ENCODE measurements at regions not wholly inside any gene's neighbourhood (a gene's known extent, or its start where the extent isn't known, plus 50 kb on each side); places are given as distances from the start of the nearest gene placed in this dataset.

DNA sequence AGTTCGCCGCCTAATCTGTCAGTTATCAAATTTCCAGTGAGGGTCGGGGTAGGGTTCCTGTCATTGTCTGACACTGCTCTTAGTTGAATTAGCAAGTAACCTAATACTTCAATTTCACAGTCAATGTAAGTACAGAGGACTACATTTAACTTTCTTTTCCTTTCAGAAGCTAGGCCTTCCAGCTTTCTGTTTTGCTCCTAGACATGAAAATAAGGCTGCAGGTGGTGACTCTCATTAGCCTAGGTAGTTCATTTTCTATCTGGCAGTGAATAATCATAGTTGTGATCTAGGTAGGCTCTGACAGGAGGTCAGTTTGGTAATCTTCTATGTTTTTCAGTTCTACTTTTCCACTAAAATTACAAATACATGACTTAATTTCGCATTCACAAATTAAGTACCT is 783.1 kb downstream of the MRPL39 start:
- TF ChIP-seq EP300 (IDR thresholded peaks at IDR 0.05; ENCODE audit: borderline replicate concordance in 1 of 2, low read depth in 2 of 2, low read length in 2 of 2) (no peak), JUND (IDR thresholded peaks at IDR 0.05; ENCODE audit: low read length) (no peak), TAF7 (optimal IDR thresholded peaks at IDR 0.05; ENCODE audit: borderline replicate concordance, low read depth, low read length) (no peak), TAF1 (IDR thresholded peaks at IDR 0.05; ENCODE audit: low read depth, low read length) (no peak), CREB1 (IDR thresholded peaks at IDR 0.05) (no peak), SRF (IDR thresholded peaks at IDR 0.05; ENCODE audit: low read depth, low read length) (no peak), POLR2AphosphoS5 (IDR thresholded peaks at IDR 0.05; ENCODE audit: low read depth, low read length) (no peak), NRF1 (IDR thresholded peaks at IDR 0.05; ENCODE audit: low read depth, low read length) (no peak), YY1 (IDR thresholded peaks at IDR 0.05; ENCODE audit: low read depth, low read length) (no peak)
- TF ChIP-seq, protein P1, sequence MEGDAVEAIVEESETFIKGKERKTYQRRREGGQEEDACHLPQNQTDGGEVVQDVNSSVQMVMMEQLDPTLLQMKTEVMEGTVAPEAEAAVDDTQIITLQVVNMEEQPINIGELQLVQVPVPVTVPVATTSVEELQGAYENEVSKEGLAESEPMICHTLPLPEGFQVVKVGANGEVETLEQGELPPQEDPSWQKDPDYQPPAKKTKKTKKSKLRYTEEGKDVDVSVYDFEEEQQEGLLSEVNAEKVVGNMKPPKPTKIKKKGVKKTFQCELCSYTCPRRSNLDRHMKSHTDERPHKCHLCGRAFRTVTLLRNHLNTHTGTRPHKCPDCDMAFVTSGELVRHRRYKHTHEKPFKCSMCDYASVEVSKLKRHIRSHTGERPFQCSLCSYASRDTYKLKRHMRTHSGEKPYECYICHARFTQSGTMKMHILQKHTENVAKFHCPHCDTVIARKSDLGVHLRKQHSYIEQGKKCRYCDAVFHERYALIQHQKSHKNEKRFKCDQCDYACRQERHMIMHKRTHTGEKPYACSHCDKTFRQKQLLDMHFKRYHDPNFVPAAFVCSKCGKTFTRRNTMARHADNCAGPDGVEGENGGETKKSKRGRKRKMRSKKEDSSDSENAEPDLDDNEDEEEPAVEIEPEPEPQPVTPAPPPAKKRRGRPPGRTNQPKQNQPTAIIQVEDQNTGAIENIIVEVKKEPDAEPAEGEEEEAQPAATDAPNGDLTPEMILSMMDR (IDR thresholded peaks at IDR 0.05; ENCODE audit: control extremely low read depth in 1 of 3, insufficient read depth in 1 of 3, low read depth in 1 of 3, low read length in 3 of 3), result no peak
- TF ChIP-seq, protein P2, sequence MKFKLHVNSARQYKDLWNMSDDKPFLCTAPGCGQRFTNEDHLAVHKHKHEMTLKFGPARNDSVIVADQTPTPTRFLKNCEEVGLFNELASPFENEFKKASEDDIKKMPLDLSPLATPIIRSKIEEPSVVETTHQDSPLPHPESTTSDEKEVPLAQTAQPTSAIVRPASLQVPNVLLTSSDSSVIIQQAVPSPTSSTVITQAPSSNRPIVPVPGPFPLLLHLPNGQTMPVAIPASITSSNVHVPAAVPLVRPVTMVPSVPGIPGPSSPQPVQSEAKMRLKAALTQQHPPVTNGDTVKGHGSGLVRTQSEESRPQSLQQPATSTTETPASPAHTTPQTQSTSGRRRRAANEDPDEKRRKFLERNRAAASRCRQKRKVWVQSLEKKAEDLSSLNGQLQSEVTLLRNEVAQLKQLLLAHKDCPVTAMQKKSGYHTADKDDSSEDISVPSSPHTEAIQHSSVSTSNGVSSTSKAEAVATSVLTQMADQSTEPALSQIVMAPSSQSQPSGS (IDR thresholded peaks at IDR 0.05; ENCODE audit: low read length), result no peak
- TF ChIP-seq, protein P3, sequence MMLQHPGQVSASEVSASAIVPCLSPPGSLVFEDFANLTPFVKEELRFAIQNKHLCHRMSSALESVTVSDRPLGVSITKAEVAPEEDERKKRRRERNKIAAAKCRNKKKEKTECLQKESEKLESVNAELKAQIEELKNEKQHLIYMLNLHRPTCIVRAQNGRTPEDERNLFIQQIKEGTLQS (IDR thresholded peaks at IDR 0.05; ENCODE audit: insufficient read depth, low read depth, low read length), result no peak
